ENCODE measurements at regions not wholly inside any gene's neighbourhood (a gene's known extent, or its start where the extent isn't known, plus 50 kb on each side); places are given as distances from the start of the nearest gene placed in this dataset.

DNA sequence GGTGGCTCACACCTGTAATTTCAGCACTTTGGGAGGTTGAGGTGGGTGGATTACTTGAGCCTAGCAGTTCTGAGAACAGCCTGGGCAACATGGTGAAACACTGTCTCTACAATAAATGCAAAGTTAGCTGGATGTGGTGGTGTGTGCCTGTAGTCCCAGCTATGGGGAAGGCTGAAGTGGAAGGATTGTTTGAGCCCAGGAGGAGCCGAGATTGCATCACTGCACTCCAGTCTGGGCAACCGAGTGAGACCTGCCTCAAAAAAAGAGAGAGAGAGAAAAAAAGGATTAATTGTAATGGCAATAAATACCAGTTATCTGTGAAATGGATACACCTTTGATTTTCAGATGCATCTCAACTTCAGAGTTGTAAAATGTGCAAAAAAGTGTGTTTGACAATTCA is 58.8 kb downstream of the SPRY1 start:
- DNase-seq (ENCODE audit: low read depth in 2 of 2) = no peak

DNA sequence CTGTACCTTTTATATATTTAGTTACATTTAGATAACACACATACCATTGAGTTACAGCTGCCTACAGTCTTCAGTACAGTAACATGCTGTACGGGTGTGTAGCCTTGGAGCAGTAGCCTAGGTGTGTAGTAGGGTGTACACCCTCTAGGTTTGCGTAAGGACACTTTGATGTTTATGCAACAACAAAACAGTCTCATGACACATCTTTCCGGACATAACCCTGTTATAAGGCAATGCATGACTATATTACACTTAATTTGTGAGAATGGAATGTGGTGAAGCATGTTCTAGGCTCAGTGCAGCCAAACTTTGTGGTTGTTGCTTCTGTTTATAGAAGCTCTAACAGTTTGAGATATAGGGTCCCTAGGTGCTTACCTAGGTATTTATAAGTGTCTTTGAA is 65.4 kb downstream of the SPRY1 start:
- no peak for DNase-seq (ENCODE audit: low read depth in 2 of 2)

DNA sequence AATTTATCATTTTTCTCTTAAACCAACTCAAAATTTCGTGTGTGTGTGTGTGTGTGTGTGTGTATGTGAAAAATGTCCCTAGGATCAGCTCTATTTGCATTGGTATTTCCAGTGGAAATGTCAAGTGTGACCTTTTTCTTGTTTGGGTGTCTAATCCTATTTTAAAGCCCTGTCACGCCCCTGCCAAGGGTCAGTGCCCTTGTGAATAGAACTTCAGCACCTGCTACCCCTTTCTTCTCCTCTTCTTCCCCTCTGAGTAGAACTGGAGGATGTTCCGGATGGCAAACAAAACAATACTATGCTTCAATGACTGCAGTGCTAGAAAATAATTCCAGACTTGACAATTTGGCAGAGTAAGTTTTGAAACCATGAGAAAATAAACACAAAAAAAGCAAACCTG is 67.3 kb downstream of the SPRY1 start:
- DNase-seq (ENCODE audit: low read depth in 2 of 2) = no peak

DNA sequence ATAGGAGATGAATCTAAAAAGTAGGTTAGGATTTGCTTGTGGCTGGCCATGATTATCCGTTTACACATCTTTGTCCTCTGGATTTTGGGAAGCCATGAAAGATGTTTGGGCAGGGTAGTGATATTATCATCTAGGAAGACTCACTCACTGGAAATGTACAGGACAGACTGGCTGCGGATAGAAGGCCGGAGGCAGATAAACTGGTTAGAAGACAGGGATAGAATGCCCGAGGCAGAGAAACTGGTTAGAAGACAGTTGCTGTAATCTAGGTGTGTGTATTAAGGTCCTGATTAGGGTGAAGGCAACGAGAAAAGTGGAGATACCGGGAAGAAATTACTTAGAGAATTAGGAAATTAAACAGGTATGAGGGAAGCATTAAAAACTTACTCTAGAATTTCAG is 68.8 kb downstream of the SPRY1 start:
- DNase-seq (ENCODE audit: low read depth in 2 of 2) = no peak

DNA sequence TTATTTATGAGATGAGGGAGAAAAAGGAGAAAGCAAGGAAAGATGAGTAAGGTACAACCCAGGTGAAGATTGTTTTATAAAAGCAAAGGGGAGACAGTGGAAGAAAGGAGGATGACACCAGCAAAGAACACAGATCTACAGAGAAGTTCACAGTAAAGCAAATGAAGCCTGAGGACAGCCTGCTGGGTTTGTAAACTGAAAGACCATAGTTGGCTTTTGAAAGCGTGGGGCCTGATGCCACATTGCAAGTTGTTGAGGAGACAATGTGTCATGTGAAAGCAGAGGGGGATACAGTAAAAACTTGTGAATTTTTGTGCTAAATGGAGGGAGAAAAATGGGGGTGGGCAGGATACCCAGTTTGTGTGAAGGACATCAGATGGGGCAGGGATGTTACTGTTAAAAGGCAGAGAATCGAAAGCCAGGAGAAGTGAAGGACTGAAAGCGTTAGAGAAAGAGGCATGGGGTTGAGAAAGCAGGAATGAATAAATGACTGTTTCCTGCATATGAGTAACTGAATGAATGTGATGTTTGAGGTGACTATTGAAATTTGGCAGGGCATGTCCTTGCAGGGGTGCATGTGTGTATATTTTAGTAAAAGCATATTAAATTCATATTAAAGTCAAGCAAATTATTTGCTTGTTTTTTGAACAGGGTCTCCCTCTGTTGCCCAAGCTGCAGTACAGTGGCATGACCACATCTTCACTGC is 69.6 kb downstream of the SPRY1 start:
- DNase-seq (ENCODE audit: low read depth in 2 of 2) = no peak

DNA sequence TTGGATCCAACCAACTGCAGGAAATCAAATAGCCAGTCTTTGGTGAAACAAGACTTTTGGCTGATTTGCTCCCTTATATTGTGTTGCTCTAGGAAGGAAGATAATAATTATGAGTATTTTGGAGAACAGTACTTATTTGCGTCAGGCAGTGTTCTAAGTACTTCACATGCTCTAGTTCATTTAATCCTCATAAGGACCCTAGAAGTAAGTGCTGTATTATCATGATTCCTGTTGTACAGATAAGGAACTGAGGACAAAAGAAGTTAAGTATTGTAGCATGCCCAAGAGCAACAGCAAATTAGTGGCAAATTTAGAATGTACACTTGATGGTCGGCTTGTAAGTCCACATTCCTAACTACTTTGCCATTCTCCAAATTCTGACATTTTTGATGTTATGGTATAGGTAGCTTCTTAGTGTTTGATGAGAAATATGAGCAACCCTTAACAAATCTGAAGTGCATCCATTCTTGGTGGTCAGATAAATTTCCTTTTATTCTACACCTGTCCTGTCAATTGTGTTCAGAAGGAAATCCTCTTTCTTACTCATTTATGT is 72.0 kb downstream of the SPRY1 start:
- DNase-seq (ENCODE audit: low read depth in 2 of 2) = no peak

DNA sequence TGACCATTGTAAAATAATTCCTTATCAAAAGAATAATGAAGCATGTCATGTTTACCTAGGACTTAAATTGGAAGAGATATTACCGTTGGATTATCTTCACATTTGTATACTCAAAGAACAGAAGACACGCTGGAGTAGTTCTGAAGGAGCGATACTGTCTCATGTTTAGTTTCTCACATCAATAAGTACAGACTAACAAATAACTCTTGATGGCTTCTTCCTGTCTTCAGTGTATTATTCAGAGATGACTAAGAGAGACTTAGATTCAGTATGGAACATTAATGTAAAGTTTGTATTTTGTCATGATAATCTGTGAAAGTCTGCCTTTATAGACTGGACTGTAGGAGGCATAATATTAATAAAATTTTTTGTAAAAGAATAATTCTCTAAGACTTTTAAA is 72.7 kb downstream of the SPRY1 start:
- no peak for DNase-seq (ENCODE audit: low read depth in 2 of 2)

DNA sequence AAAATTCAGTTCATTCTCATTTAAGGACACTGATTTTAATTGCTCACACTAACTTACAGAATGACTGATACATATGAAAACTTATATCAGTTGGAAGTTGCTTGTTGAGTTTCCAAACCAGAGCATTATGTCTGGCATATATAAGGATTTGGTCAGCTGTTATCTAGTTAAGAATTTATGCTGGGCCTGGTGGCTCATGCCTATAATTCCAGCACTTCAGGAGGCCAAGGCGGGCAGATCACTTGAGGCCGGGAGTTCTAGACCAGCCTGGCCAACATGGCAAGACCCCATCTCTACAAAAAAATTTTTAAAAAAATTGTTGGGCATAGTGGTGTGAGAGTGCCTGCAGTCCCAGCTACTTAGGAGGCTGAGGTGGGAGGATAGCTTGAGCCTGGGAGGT is 73.1 kb downstream of the SPRY1 start:
- no peak for DNase-seq (ENCODE audit: low read depth in 2 of 2)

DNA sequence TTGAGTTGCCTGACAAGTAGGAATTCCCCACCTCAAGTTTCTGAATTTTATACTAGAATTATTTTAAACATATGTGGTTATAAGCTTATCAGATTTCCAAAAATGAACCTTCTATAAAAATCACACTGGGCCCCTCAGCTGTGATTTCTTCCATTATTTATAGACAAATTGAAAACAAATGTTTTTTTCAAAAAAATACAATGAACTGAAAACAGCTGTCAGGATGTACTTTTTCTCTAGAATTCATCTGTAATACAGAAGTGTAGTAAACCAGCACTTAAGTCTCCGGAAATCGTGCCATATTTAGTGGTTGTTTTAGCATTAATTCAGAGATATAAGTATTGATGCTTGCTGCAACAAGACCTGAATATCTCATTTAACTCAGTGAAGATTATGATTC is 74.0 kb downstream of the SPRY1 start:
- no peak for DNase-seq (ENCODE audit: low read depth in 2 of 2)

DNA sequence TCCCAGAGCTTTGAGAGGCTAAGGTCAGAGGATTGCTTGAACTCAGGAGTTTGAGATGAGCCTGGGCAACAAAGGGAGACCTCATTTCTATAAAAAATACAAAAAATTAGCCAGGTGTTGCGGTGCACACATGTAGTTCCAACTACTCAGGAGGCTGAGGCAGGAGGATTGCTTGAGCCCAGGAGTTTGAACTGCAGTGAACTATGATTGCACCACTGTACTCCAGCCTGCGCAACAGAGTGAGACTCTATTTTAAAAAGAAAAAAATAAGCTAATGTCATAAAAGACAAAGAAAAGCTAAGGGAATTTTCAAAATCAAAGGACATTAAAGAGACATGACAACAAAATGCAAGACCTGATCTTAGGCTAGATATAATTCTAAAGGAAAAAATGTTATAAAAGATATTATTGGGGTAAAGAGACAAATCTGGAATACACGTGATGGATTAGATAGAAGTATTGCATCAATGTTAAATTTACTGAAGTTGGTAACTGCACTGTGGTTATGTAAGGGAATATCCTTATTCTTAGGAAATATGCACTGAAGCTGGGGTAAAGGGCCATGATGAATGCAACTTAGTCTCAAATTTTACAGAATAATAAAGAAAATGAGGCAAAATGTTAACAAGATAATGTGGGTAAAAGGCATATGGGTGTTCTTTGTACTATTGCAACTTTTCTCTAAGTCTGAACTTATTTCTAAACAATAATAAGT is 75.2 kb downstream of the SPRY1 start:
- DNase-seq (ENCODE audit: low read depth in 2 of 2) = no peak

DNA sequence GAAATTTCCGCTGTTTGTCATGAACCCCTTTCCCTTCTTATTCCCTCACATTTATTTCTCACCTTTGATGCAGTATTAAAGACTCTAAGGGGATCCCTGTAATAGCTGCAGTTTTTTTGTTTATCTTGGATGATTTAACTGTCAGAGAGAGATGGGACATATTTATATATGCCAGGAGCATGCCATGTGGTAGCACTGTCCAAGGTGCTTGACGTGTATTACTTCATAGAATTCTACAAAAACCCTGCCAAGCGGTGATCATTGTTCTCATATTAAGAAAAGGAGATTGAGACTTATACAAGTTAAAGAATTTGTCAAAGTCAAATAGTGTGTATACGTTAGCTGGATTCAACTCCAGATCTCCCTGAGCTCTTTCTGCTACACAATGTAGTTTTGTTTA is 78.2 kb downstream of the SPRY1 start:
- DNase-seq (ENCODE audit: low read depth in 2 of 2) = no peak

DNA sequence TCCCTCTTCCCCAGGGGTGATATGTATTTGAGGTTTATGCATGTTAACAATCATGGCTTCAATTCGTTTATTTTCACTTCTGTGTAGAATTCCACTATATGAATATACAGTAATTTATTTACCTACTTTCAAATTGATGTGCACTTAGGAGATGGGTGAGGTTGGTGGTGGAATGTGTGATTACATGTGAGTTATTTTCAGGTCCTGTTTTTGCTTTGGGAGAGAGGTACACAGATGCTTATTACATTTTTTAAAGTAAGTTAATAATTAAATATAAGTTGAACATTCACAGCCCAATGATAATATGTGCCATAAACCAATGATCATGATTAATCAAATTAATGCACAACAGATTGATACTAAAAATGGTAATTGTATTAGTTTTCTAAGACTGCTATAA is 79.5 kb downstream of the SPRY1 start:
- DNase-seq (ENCODE audit: low read depth in 2 of 2) = no peak

DNA sequence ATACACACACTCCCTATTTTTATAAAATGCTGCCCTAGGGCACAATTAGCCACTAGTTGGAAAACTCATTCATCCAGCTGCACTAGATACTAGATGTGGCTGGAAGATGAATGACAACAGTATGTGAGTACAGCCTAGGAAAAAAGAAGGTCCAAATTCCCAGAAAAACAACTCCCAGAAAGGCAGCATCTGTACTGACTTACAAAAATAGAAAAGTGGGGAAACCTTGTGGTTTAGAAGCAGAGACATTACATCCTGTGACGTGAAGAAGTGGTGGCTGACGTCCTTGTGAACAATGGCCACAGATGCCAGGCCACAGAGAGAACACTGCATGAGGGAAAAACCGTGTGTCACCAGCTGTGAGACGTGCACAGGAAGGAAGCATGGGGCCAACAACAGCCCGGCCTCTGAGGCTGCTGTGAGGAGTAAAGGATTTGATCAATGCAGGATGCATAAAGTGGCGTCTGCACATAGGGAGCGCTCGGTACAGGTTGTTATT is 81.2 kb downstream of the SPRY1 start:
- peak in 1 of 2 experiments; percentile 7 for DNase-seq (ENCODE audit: low read depth in 2 of 2)

DNA sequence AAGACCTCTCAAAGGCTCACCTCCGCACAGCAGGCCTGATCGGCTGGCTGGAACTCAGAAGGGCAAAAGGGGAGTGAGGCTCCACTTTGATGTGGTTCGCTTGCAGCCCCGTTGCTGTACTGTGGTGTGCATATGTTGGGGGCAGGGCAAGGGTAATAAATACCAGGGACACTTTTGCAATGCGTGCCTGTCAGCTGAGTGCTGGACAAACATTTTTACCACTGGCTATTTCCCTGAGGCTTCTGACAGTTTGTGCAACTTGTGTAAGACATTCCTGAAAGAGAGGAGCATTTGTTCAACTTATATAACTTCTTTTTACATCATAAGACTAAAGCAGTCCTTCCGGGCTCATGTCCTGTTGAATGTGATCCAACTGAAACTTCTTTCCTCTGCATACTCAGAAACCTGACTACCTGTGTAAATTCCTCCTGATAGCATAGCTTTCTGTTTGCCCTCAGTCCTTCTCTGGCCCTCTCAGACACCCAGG is 82.3 kb downstream of the SPRY1 start:
- no peak for DNase-seq (ENCODE audit: low read depth in 2 of 2)

DNA sequence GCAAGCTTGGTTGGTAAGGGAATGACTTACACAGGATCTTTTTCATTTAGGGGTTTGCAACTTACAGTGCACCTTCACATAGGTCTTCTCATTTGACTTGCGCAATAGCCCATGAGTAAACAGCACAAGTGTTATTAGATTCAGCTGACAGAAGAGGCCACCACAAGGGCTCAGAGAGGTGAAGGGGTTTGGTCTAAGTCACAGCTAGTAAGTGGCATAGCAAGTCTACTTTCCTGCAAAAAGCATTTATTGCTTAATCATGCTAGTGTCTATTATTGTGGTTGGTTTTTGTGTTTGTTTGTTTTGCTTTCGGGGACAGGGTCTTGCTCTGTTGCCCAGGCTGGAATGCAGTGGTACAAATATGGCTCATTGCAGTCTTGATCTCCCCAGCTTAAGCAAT is 83.3 kb downstream of the SPRY1 start:
- no peak for DNase-seq (ENCODE audit: low read depth in 2 of 2)

DNA sequence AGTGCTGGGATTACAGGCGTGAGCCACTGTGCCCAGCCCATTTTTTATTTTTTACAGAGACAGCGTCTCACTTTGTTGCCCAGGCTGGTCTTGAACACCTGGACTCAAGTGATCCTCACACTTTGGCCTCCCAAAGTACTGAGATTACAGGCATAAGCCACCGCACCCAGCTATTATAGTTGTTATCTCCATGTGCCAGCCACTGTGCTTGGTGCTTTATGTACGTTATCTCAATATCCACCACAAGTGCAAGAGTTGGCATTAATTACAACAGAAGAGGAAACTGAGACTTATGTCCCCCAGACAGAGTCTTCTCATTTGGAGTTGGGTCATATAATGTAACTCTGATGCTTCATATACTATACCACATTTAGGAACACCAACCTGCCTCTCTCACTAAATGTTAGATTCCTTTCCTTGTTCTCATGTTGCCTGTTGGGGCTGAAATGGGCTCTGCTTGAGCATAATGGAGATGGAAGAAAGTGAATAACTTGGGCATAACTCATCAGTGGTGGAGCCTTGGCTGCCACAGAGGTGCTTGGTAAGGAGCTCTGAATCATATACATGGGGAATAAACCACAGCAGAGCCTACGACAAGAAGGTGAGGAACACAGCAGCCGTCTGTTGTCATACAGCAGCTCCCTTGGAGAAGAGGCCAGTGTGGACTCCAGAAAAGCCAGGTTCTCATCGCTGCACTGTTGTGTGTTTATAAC is 84.3 kb downstream of the SPRY1 start:
- DNase-seq (ENCODE audit: low read depth in 2 of 2) = no peak

DNA sequence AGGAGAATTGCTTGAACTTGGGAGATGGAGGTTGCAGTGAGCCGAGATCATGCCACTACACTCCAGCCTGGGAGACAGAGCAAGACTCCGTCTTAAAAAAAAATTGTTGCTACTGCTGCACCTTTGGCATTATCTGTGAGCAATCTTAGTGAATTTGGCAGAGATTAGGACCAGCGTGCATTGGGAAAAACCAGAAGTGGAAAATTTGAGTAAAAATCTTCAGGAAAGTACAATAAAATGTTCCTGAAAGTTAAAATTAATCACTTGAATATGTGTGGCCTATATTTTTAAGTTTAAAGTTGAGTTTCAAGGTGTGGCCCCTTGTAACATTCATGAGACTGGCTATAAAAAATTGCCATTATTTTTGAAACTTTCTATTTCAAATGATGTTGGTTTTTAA is 85.1 kb downstream of the SPRY1 start:
- no peak for DNase-seq (ENCODE audit: low read depth in 2 of 2)

DNA sequence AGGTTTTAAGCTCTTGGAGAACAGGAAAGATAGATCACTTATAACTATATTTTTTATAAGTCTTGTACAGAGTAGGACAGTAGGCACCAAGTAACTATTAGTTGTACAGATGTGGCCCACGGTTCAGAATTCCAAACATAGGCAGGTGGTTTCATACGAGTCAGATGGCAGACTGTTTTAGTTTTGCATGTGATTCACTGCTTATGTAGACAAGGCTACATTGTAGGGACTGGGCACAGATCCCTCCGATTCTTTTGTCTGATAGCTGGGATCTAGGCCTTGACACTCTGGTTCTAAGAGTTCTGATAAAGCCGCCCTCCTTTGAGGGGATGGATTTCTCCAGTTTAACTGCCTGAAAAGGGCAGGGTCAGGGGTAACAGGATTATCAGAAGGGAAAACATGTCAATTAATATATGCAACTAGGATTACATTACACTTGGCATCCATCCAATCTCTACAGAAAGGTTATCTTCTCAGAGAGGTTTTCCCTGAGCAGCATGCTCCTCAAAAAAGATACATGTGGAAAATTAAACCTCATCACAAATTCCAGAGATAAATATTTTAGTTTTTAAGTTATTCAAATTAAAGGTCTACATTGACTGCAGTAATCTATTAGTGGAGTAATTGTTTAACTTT is 87.8 kb downstream of the SPRY1 start:
- DNase-seq (ENCODE audit: low read depth in 2 of 2) = no peak

DNA sequence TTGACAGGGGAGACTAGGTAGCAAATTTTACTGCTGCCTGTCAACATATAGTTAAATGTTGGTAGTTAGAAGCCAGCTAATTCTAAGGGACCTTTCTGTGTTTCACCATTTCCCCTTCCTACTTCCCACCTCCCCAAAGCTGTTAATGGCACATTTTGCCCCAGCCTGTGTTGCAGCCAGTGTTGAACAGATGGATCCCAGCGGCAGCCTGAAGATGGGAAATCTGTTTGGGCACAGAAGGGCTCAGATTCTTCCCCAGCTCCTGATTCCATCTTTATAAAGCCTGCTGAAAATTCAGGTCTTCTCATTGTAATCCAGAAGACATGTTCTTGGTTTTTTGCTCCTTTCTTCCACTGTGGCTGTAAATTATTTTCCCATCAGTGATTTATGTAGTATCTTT is 89.0 kb downstream of the SPRY1 start:
- no peak for DNase-seq (ENCODE audit: low read depth in 2 of 2)

DNA sequence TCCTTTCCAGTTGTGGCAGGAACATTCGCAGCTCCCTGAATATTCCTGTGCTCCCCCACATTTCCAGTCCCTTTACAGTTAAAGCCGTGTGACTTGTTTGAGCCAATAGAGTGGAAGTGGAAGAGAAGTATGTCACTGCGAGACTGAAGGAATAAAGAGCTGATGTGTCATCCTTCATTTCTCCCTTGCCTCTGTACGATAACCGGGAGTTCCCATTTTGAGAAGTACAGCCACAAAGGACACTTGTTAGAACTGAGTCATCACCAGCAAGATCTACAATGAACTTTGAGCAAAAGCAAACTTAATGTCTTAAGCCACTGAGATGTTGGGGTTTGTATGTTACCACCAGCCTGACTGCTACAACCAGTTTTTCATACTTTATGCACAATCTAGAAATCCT is 92.3 kb downstream of the SPRY1 start:
- DNase-seq (ENCODE audit: low read depth in 2 of 2) = no peak

DNA sequence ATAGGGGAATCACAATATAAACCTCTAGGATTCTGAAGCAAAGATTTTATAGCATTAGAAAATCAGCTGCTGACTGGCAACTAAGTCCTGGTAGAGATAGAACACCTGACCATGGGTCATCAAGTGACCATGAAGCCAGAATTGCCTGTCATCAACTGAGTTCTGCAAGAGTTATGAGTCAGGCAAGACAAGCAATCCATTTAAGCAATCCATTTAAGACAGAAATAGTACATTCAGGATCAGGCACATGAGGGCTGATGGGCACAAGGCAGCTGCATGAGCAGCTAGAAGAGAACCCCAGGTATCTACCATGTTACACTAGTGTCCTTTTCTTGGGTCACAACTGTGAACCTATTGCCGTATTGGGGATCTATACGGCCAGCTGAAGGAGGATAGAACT is 98.9 kb downstream of the SPRY1 start:
- no peak for DNase-seq (ENCODE audit: low read depth in 2 of 2)

DNA sequence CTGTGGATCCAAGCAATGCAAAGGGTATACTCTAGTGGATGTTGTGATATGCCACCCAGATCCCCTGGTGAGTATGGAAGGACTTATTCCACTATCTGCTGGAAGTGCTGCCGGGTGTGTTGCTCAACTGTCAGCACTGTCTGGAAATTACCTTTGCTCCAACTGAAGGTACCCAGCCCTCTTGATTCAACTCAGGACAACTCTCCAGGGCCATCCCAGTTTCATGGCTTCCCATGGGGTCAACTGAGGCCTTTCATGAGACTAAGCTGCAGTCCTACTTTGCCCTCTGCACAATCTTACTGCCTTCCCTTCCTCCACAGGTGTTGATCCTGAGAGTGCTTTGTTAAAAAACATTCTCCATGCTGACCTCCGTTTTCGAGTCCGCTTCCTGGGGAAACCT is 99.8 kb downstream of the SPRY1 start:
- DNase-seq (ENCODE audit: low read depth in 2 of 2) = no peak
